ENCODE measurements at regions not wholly inside any gene's neighbourhood (a gene's known extent, or its start where the extent isn't known, plus 50 kb on each side); places are given as distances from the start of the nearest gene placed in this dataset.

GRCh38 chr13:64909184-64909583, 2321.0 kb downstream of the PCDH9 start:
- H3K27ac ChIP-seq (ENCODE audit: low read depth in 1 of 2, low read length in 2 of 2), result no peak overlapping the region
- no peaks in the 10 kb centered on the region for H3K36me3 ChIP-seq (ENCODE audit: control insufficient read depth in 4 of 4, insufficient read depth in 3 of 4, low read depth in 1 of 4, low read length in 3 of 4)
- TF ChIP-seq, protein P1, sequence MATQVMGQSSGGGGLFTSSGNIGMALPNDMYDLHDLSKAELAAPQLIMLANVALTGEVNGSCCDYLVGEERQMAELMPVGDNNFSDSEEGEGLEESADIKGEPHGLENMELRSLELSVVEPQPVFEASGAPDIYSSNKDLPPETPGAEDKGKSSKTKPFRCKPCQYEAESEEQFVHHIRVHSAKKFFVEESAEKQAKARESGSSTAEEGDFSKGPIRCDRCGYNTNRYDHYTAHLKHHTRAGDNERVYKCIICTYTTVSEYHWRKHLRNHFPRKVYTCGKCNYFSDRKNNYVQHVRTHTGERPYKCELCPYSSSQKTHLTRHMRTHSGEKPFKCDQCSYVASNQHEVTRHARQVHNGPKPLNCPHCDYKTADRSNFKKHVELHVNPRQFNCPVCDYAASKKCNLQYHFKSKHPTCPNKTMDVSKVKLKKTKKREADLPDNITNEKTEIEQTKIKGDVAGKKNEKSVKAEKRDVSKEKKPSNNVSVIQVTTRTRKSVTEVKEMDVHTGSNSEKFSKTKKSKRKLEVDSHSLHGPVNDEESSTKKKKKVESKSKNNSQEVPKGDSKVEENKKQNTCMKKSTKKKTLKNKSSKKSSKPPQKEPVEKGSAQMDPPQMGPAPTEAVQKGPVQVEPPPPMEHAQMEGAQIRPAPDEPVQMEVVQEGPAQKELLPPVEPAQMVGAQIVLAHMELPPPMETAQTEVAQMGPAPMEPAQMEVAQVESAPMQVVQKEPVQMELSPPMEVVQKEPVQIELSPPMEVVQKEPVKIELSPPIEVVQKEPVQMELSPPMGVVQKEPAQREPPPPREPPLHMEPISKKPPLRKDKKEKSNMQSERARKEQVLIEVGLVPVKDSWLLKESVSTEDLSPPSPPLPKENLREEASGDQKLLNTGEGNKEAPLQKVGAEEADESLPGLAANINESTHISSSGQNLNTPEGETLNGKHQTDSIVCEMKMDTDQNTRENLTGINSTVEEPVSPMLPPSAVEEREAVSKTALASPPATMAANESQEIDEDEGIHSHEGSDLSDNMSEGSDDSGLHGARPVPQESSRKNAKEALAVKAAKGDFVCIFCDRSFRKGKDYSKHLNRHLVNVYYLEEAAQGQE (IDR thresholded peaks at IDR 0.05), result no peak
- TF ChIP-seq HNF4G (IDR thresholded peaks at IDR 0.05) (no peak), FOXA1 (IDR thresholded peaks at IDR 0.05) (no peak), RAD21 (IDR thresholded peaks at IDR 0.05) (no peak), TAF1 (conservative IDR thresholded peaks at IDR 0.05) (no peak), MAX (IDR thresholded peaks at IDR 0.05) (no peak), FOXA2 (IDR thresholded peaks at IDR 0.05) (no peak), JUND (IDR thresholded peaks at IDR 0.05) (no peak), YY1 (IDR thresholded peaks at IDR 0.05) (no peak), NR2F2 (IDR thresholded peaks at IDR 0.05) (no peak), HNF4A (conservative IDR thresholded peaks at IDR 0.05) (no peak), EGR1 (IDR thresholded peaks at IDR 0.05; ENCODE audit: low read depth in 2 of 2) (no peak), SP1 (IDR thresholded peaks at IDR 0.05) (no peak), RXRA (IDR thresholded peaks at IDR 0.05) (no peak)
- TF ChIP-seq, protein P2, sequence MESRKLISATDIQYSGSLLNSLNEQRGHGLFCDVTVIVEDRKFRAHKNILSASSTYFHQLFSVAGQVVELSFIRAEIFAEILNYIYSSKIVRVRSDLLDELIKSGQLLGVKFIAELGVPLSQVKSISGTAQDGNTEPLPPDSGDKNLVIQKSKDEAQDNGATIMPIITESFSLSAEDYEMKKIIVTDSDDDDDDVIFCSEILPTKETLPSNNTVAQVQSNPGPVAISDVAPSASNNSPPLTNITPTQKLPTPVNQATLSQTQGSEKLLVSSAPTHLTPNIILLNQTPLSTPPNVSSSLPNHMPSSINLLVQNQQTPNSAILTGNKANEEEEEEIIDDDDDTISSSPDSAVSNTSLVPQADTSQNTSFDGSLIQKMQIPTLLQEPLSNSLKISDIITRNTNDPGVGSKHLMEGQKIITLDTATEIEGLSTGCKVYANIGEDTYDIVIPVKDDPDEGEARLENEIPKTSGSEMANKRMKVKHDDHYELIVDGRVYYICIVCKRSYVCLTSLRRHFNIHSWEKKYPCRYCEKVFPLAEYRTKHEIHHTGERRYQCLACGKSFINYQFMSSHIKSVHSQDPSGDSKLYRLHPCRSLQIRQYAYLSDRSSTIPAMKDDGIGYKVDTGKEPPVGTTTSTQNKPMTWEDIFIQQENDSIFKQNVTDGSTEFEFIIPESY (IDR thresholded peaks at IDR 0.05), result no peak
- TF ChIP-seq, protein P3, sequence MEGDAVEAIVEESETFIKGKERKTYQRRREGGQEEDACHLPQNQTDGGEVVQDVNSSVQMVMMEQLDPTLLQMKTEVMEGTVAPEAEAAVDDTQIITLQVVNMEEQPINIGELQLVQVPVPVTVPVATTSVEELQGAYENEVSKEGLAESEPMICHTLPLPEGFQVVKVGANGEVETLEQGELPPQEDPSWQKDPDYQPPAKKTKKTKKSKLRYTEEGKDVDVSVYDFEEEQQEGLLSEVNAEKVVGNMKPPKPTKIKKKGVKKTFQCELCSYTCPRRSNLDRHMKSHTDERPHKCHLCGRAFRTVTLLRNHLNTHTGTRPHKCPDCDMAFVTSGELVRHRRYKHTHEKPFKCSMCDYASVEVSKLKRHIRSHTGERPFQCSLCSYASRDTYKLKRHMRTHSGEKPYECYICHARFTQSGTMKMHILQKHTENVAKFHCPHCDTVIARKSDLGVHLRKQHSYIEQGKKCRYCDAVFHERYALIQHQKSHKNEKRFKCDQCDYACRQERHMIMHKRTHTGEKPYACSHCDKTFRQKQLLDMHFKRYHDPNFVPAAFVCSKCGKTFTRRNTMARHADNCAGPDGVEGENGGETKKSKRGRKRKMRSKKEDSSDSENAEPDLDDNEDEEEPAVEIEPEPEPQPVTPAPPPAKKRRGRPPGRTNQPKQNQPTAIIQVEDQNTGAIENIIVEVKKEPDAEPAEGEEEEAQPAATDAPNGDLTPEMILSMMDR (IDR thresholded peaks at IDR 0.05; ENCODE audit: low read depth, low read length, missing input control), result no peak
- DNase-seq (ENCODE audit: low spot score), result no peak
- H3K27me3 ChIP-seq (ENCODE audit: control insufficient read depth in 4 of 4, insufficient read depth in 4 of 4, low read length in 3 of 4), result no peaks in the 10 kb centered on the region
- peaks cover 0 to 6% (median 1%) of the 10 kb centered on the region in 4 donors for H3K9me3 ChIP-seq (ENCODE audit: control insufficient read depth in 4 of 4, low read length in 3 of 4)
- no peaks in the 10 kb centered on the region for H3K4me1 ChIP-seq (ENCODE audit: control insufficient read depth in 4 of 4, insufficient read depth in 4 of 4, low read length in 3 of 4)
- no peak overlapping the region for H3K4me3 ChIP-seq (ENCODE audit: low read depth in 1 of 3, low read length in 3 of 3)
- H3K9ac ChIP-seq (ENCODE audit: low read depth in 1 of 2, low read length in 2 of 2), result no peak overlapping the region

- H3K27me3 ChIP-seq (ENCODE audit: control insufficient read depth in 4 of 4, insufficient read depth in 4 of 4, low read length in 3 of 4), result no peaks in the 10 kb centered on the region
- 71% methylated on average over 2 of the region's 2 CpGs for WGBS
- no peak for DNase-seq (ENCODE audit: low spot score)
- H3K27ac ChIP-seq (ENCODE audit: low read depth in 1 of 2, low read length in 2 of 2), result no peak overlapping the region
- TF ChIP-seq RXRA (IDR thresholded peaks at IDR 0.05) (no peak), RAD21 (IDR thresholded peaks at IDR 0.05) (no peak), JUND (IDR thresholded peaks at IDR 0.05) (no peak), HNF4G (IDR thresholded peaks at IDR 0.05) (no peak), NR2F2 (IDR thresholded peaks at IDR 0.05) (no peak), EGR1 (IDR thresholded peaks at IDR 0.05; ENCODE audit: low read depth in 2 of 2) (no peak), ATF3 (IDR thresholded peaks at IDR 0.05) (no peak), SP1 (IDR thresholded peaks at IDR 0.05) (no peak), TAF1 (conservative IDR thresholded peaks at IDR 0.05) (no peak), GABPA (IDR thresholded peaks at IDR 0.05 in 1 of 2, conservative IDR thresholded peaks at IDR 0.05 in 1 of 2) (no peak), FOXA2 (IDR thresholded peaks at IDR 0.05) (no peak)
- TF ChIP-seq, protein P1 (IDR thresholded peaks at IDR 0.05), result no peak
- TF ChIP-seq, protein P3 (IDR thresholded peaks at IDR 0.05; ENCODE audit: low read depth, low read length, missing input control), result no peak
- no peak overlapping the region for H3K4me3 ChIP-seq (ENCODE audit: low read depth in 1 of 3, low read length in 3 of 3)
- H3K4me1 ChIP-seq (ENCODE audit: control insufficient read depth in 4 of 4, insufficient read depth in 4 of 4, low read length in 3 of 4), result no peaks in the 10 kb centered on the region
- no peaks in the 10 kb centered on the region for H3K36me3 ChIP-seq (ENCODE audit: control insufficient read depth in 4 of 4, insufficient read depth in 3 of 4, low read depth in 1 of 4, low read length in 3 of 4)
- H3K9me3 ChIP-seq (ENCODE audit: control insufficient read depth in 4 of 4, low read length in 3 of 4), result peaks cover 0 to 4% (median 0%) of the 10 kb centered on the region in 4 donors
- no peak overlapping the region for H3K9ac ChIP-seq (ENCODE audit: low read depth in 1 of 2, low read length in 2 of 2)
These were observed 2330.1 kb downstream of the PCDH9 start for GRCh38 chr13:64900039-64900438.

All from liver (tissue), 8 donors.